ENCODE measurements at regions not wholly inside any gene's neighbourhood (a gene's known extent, or its start where the extent isn't known, plus 50 kb on each side); places are given as distances from the start of the nearest gene placed in this dataset.

- Histone ChIP-seq H3K4me3 (ENCODE audit: low read depth in 1 of 2, low read length in 2 of 2) (no peak overlapping the region), H3K4me1 (ENCODE audit: control insufficient read depth in 1 of 2, insufficient read depth in 2 of 2, low read length in 2 of 2) (peaks cover 18 to 19% of the 10 kb centered on the region in 2 donors), H3K9me3 (ENCODE audit: control insufficient read depth in 1 of 2, low read length in 2 of 2) (no peaks in the 10 kb centered on the region), H3K27ac (ENCODE audit: low read length) (no peak overlapping the region), H3K27me3 (ENCODE audit: low read depth, low read length) (no peaks in the 10 kb centered on the region), H3K36me3 (ENCODE audit: control insufficient read depth in 1 of 2, insufficient read depth in 2 of 2, low read length in 2 of 2) (no peaks in the 10 kb centered on the region)
Observed at GRCh38 chr11:128297091-128297651, 290.2 kb downstream of the ETS1 start.

- no peak overlapping the region for H3K27ac ChIP-seq (ENCODE audit: low read length)
- peaks cover 23 to 27% of the 10 kb centered on the region in 2 donors for H3K4me1 ChIP-seq (ENCODE audit: control insufficient read depth in 1 of 2, insufficient read depth in 2 of 2, low read length in 2 of 2)
- H3K27me3 ChIP-seq (ENCODE audit: low read depth, low read length) = no peaks in the 10 kb centered on the region
- no peak overlapping the region for H3K4me3 ChIP-seq (ENCODE audit: low read depth in 1 of 2, low read length in 2 of 2)
- H3K36me3 ChIP-seq (ENCODE audit: control insufficient read depth in 1 of 2, insufficient read depth in 2 of 2, low read length in 2 of 2) = no peaks in the 10 kb centered on the region
- H3K9me3 ChIP-seq (ENCODE audit: control insufficient read depth in 1 of 2, low read length in 2 of 2) = no peaks in the 10 kb centered on the region
Observed at GRCh38 chr11:128294671-128295050, 292.7 kb downstream of the ETS1 start.

GRCh38 chr11:128294001-128294670 lies 293.2 kb downstream of the ETS1 start:
- Histone ChIP-seq H3K4me3 (ENCODE audit: low read depth in 1 of 2, low read length in 2 of 2) (no peak overlapping the region), H3K9me3 (ENCODE audit: control insufficient read depth in 1 of 2, low read length in 2 of 2) (no peaks in the 10 kb centered on the region), H3K27me3 (ENCODE audit: low read depth, low read length) (no peaks in the 10 kb centered on the region), H3K4me1 (ENCODE audit: control insufficient read depth in 1 of 2, insufficient read depth in 2 of 2, low read length in 2 of 2) (peaks cover 23 to 27% of the 10 kb centered on the region in 2 donors), H3K27ac (ENCODE audit: low read length) (no peak overlapping the region), H3K36me3 (ENCODE audit: control insufficient read depth in 1 of 2, insufficient read depth in 2 of 2, low read length in 2 of 2) (no peaks in the 10 kb centered on the region)

GRCh38 chr11:128291835-128292234 lies 295.5 kb downstream of the ETS1 start:
- H3K9me3 ChIP-seq (ENCODE audit: control insufficient read depth in 1 of 2, low read length in 2 of 2) = no peaks in the 10 kb centered on the region
- no peak overlapping the region for H3K4me3 ChIP-seq (ENCODE audit: low read depth in 1 of 2, low read length in 2 of 2)
- no peaks in the 10 kb centered on the region for H3K27me3 ChIP-seq (ENCODE audit: low read depth, low read length)
- peaks cover 13 to 15% of the 10 kb centered on the region in 2 donors for H3K4me1 ChIP-seq (ENCODE audit: control insufficient read depth in 1 of 2, insufficient read depth in 2 of 2, low read length in 2 of 2)
- H3K36me3 ChIP-seq (ENCODE audit: control insufficient read depth in 1 of 2, insufficient read depth in 2 of 2, low read length in 2 of 2) = no peaks in the 10 kb centered on the region
- H3K27ac ChIP-seq (ENCODE audit: low read length) = peak overlapping the region; percentile 48

- H3K4me3 ChIP-seq (ENCODE audit: low read depth in 1 of 2, low read length in 2 of 2) = no peak overlapping the region
- H3K27me3 ChIP-seq (ENCODE audit: low read depth, low read length) = no peaks in the 10 kb centered on the region
- peak overlapping the region; percentile 48 for H3K27ac ChIP-seq (ENCODE audit: low read length)
- H3K4me1 ChIP-seq (ENCODE audit: control insufficient read depth in 1 of 2, insufficient read depth in 2 of 2, low read length in 2 of 2) = peaks cover 9% of the 10 kb centered on the region in 2 donors
- no peaks in the 10 kb centered on the region for H3K36me3 ChIP-seq (ENCODE audit: control insufficient read depth in 1 of 2, insufficient read depth in 2 of 2, low read length in 2 of 2)
- H3K9me3 ChIP-seq (ENCODE audit: control insufficient read depth in 1 of 2, low read length in 2 of 2) = no peaks in the 10 kb centered on the region
Observed at GRCh38 chr11:128291007-128291406, 296.4 kb downstream of the ETS1 start.

GRCh38 chr11:128290106-128290840 lies 297.1 kb downstream of the ETS1 start:
- no peaks in the 10 kb centered on the region for H3K27me3 ChIP-seq (ENCODE audit: low read depth, low read length)
- no peaks in the 10 kb centered on the region for H3K9me3 ChIP-seq (ENCODE audit: control insufficient read depth in 1 of 2, low read length in 2 of 2)
- H3K4me1 ChIP-seq (ENCODE audit: control insufficient read depth in 1 of 2, insufficient read depth in 2 of 2, low read length in 2 of 2) = peaks cover 9% of the 10 kb centered on the region in 2 donors
- no peak overlapping the region for H3K4me3 ChIP-seq (ENCODE audit: low read depth in 1 of 2, low read length in 2 of 2)
- H3K27ac ChIP-seq (ENCODE audit: low read length) = peak overlapping the region; percentile 48
- H3K36me3 ChIP-seq (ENCODE audit: control insufficient read depth in 1 of 2, insufficient read depth in 2 of 2, low read length in 2 of 2) = no peaks in the 10 kb centered on the region

- no peak overlapping the region for H3K27ac ChIP-seq (ENCODE audit: low read length)
- no peaks in the 10 kb centered on the region for H3K9me3 ChIP-seq (ENCODE audit: control insufficient read depth in 1 of 2, low read length in 2 of 2)
- H3K4me1 ChIP-seq (ENCODE audit: control insufficient read depth in 1 of 2, insufficient read depth in 2 of 2, low read length in 2 of 2) = peaks cover 7 to 9% of the 10 kb centered on the region in 2 donors
- no peaks in the 10 kb centered on the region for H3K36me3 ChIP-seq (ENCODE audit: control insufficient read depth in 1 of 2, insufficient read depth in 2 of 2, low read length in 2 of 2)
- H3K4me3 ChIP-seq (ENCODE audit: low read depth in 1 of 2, low read length in 2 of 2) = no peak overlapping the region
- H3K27me3 ChIP-seq (ENCODE audit: low read depth, low read length) = no peaks in the 10 kb centered on the region
Observed at GRCh38 chr11:128289048-128289447, 298.3 kb downstream of the ETS1 start.

GRCh38 chr11:128288368-128288767 lies 299.0 kb downstream of the ETS1 start:
- no peak overlapping the region for H3K4me3 ChIP-seq (ENCODE audit: low read depth in 1 of 2, low read length in 2 of 2)
- no peaks in the 10 kb centered on the region for H3K36me3 ChIP-seq (ENCODE audit: control insufficient read depth in 1 of 2, insufficient read depth in 2 of 2, low read length in 2 of 2)
- no peaks in the 10 kb centered on the region for H3K27me3 ChIP-seq (ENCODE audit: low read depth, low read length)
- no peaks in the 10 kb centered on the region for H3K9me3 ChIP-seq (ENCODE audit: control insufficient read depth in 1 of 2, low read length in 2 of 2)
- H3K4me1 ChIP-seq (ENCODE audit: control insufficient read depth in 1 of 2, insufficient read depth in 2 of 2, low read length in 2 of 2) = peaks cover 4 to 9% of the 10 kb centered on the region in 2 donors
- H3K27ac ChIP-seq (ENCODE audit: low read length) = no peak overlapping the region

GRCh38 chr11:128285321-128285720 lies 302.0 kb downstream of the ETS1 start:
- Histone ChIP-seq H3K36me3 (ENCODE audit: control insufficient read depth in 1 of 2, insufficient read depth in 2 of 2, low read length in 2 of 2) (peaks cover 0 to under 1% of the 10 kb centered on the region in 2 donors), H3K9me3 (ENCODE audit: control insufficient read depth in 1 of 2, low read length in 2 of 2) (no peaks in the 10 kb centered on the region), H3K27ac (ENCODE audit: low read length) (no peak overlapping the region), H3K4me1 (ENCODE audit: control insufficient read depth in 1 of 2, insufficient read depth in 2 of 2, low read length in 2 of 2) (peaks cover 0 to 4% of the 10 kb centered on the region in 2 donors), H3K27me3 (ENCODE audit: low read depth, low read length) (no peaks in the 10 kb centered on the region), H3K4me3 (ENCODE audit: low read depth in 1 of 2, low read length in 2 of 2) (no peak overlapping the region)

- Histone ChIP-seq H3K27ac (ENCODE audit: low read length) (no peak overlapping the region), H3K36me3 (ENCODE audit: control insufficient read depth in 1 of 2, insufficient read depth in 2 of 2, low read length in 2 of 2) (peaks cover 0 to 3% of the 10 kb centered on the region in 2 donors), H3K9me3 (ENCODE audit: control insufficient read depth in 1 of 2, low read length in 2 of 2) (no peaks in the 10 kb centered on the region), H3K27me3 (ENCODE audit: low read depth, low read length) (no peaks in the 10 kb centered on the region), H3K4me3 (ENCODE audit: low read depth in 1 of 2, low read length in 2 of 2) (no peak overlapping the region), H3K4me1 (ENCODE audit: control insufficient read depth in 1 of 2, insufficient read depth in 2 of 2, low read length in 2 of 2) (peaks cover 0 to under 1% of the 10 kb centered on the region in 2 donors)
Observed at GRCh38 chr11:128284634-128285033, 302.7 kb downstream of the ETS1 start.

- Histone ChIP-seq H3K4me3 (ENCODE audit: low read depth in 1 of 2, low read length in 2 of 2) (no peak overlapping the region), H3K36me3 (ENCODE audit: control insufficient read depth in 1 of 2, insufficient read depth in 2 of 2, low read length in 2 of 2) (peaks cover 0 to 3% of the 10 kb centered on the region in 2 donors), H3K9me3 (ENCODE audit: control insufficient read depth in 1 of 2, low read length in 2 of 2) (no peaks in the 10 kb centered on the region), H3K27ac (ENCODE audit: low read length) (no peak overlapping the region), H3K4me1 (ENCODE audit: control insufficient read depth in 1 of 2, insufficient read depth in 2 of 2, low read length in 2 of 2) (no peaks in the 10 kb centered on the region), H3K27me3 (ENCODE audit: low read depth, low read length) (no peaks in the 10 kb centered on the region)
Observed at GRCh38 chr11:128283451-128283850, 303.9 kb downstream of the ETS1 start.
